ENCODE measurements at regions not wholly inside any gene's neighbourhood (a gene's known extent, or its start where the extent isn't known, plus 50 kb on each side); places are given as distances from the start of the nearest gene placed in this dataset.

GRCh38 chr11:70503468-70504221 is 105.3 kb downstream of the CTTN start:
- Histone ChIP-seq H3K9ac (no peak overlapping the region), H3K27me3 (replicated peaks; ENCODE audit: insufficient read depth) (no peaks in the 10 kb centered on the region), H2AFZ (no peak overlapping the region), H4K20me1 (ENCODE audit: insufficient read depth) (no peaks in the 10 kb centered on the region), H3K27ac (no peak overlapping the region), H3K4me1 (ENCODE audit: insufficient read depth) (no peaks in the 10 kb centered on the region), H3K9me2 (ENCODE audit: insufficient read depth) (no peaks in the 10 kb centered on the region), H3K4me3 (no peak overlapping the region), H3F3A (ENCODE audit: insufficient read depth) (no peaks in the 10 kb centered on the region), H3K4me2 (ENCODE audit: unreplicated experiment) (no peak overlapping the region), H3K79me2 (ENCODE audit: insufficient read depth) (no peaks in the 10 kb centered on the region), H3K9me3 (ENCODE audit: low read depth) (no peaks in the 10 kb centered on the region), H3K36me3 (ENCODE audit: low read depth) (no peaks in the 10 kb centered on the region)
- DNase-seq = no peak
- in situ Hi-C loops (cut with MboI) = no loop called here
- WGBS, 2 experiments (ENCODE audit: low coverage in 1 of 2, low lambda C conversion rate in 2 of 2, missing lambda C conversion rate in 2 of 2) = 57 to 61% methylated on average over 14 of the region's 14 CpGs
- no peak for TF ChIP-seq EZH2phosphoT487 (IDR thresholded peaks at IDR 0.05; ENCODE audit: insufficient read depth, low read depth)
- TF ChIP-seq EZH2 (IDR thresholded peaks at IDR 0.05; ENCODE audit: insufficient read depth, poor library complexity, severe bottlenecking) = no peak

GRCh38 chr11:70504246-70505020 is 106.1 kb downstream of the CTTN start:
- Histone ChIP-seq H3K9me3 (ENCODE audit: low read depth) (no peaks in the 10 kb centered on the region), H3K79me2 (ENCODE audit: insufficient read depth) (no peaks in the 10 kb centered on the region), H3K4me2 (ENCODE audit: unreplicated experiment) (no peak overlapping the region), H3K4me3 (no peak overlapping the region), H3K4me1 (ENCODE audit: insufficient read depth) (no peaks in the 10 kb centered on the region), H3K27me3 (replicated peaks; ENCODE audit: insufficient read depth) (no peaks in the 10 kb centered on the region), H3K9ac (no peak overlapping the region), H4K20me1 (ENCODE audit: insufficient read depth) (no peaks in the 10 kb centered on the region), H2AFZ (no peak overlapping the region), H3F3A (ENCODE audit: insufficient read depth) (no peaks in the 10 kb centered on the region), H3K9me2 (ENCODE audit: insufficient read depth) (no peaks in the 10 kb centered on the region), H3K27ac (no peak overlapping the region), H3K36me3 (ENCODE audit: low read depth) (no peaks in the 10 kb centered on the region)
- WGBS, 2 experiments (ENCODE audit: low coverage in 1 of 2, low lambda C conversion rate in 2 of 2, missing lambda C conversion rate in 2 of 2) = 75 to 82% methylated on average over 18 to 19 of the region's 19 CpGs
- DNase-seq = no peak
- TF ChIP-seq EZH2 (IDR thresholded peaks at IDR 0.05; ENCODE audit: insufficient read depth, poor library complexity, severe bottlenecking) = no peak
- no peak for TF ChIP-seq EZH2phosphoT487 (IDR thresholded peaks at IDR 0.05; ENCODE audit: insufficient read depth, low read depth)
- in situ Hi-C loops (cut with MboI) = no loop called here

- Histone ChIP-seq H3F3A (ENCODE audit: insufficient read depth) (no peaks in the 10 kb centered on the region), H3K4me3 (no peak overlapping the region), H3K79me2 (ENCODE audit: insufficient read depth) (no peaks in the 10 kb centered on the region), H3K27me3 (replicated peaks; ENCODE audit: insufficient read depth) (no peaks in the 10 kb centered on the region), H3K27ac (no peak overlapping the region), H4K20me1 (ENCODE audit: insufficient read depth) (no peaks in the 10 kb centered on the region), H3K4me2 (ENCODE audit: unreplicated experiment) (no peak overlapping the region), H3K9ac (no peak overlapping the region), H3K36me3 (ENCODE audit: low read depth) (no peaks in the 10 kb centered on the region), H3K9me2 (ENCODE audit: insufficient read depth) (no peaks in the 10 kb centered on the region), H3K4me1 (ENCODE audit: insufficient read depth) (no peaks in the 10 kb centered on the region), H2AFZ (no peak overlapping the region), H3K9me3 (ENCODE audit: low read depth) (no peaks in the 10 kb centered on the region)
- TF ChIP-seq EZH2phosphoT487 (IDR thresholded peaks at IDR 0.05; ENCODE audit: insufficient read depth, low read depth) (no peak), EZH2 (IDR thresholded peaks at IDR 0.05; ENCODE audit: insufficient read depth, poor library complexity, severe bottlenecking) (no peak)
- in situ Hi-C loops (cut with MboI) = no loop called here
- 60 to 65% methylated on average over 11 of the region's 11 CpGs for WGBS, 2 experiments (ENCODE audit: low coverage in 1 of 2, low lambda C conversion rate in 2 of 2, missing lambda C conversion rate in 2 of 2)
- no peak for DNase-seq
Measured at GRCh38 chr11:70505331-70505731, 107.0 kb downstream of the CTTN start.

- no peaks in the 10 kb centered on the region for H3K9me2 ChIP-seq (ENCODE audit: insufficient read depth)
Measured at GRCh38 chr11:70505761-70506657, 107.7 kb downstream of the CTTN start.

More at GRCh38 chr11:70505761-70506657, 107.7 kb downstream of the CTTN start:
- peak; percentile 43 for DNase-seq
- WGBS, 2 experiments (ENCODE audit: low coverage in 1 of 2, low lambda C conversion rate in 2 of 2, missing lambda C conversion rate in 2 of 2) = 34 to 37% methylated on average over 14 to 15 of the region's 15 CpGs
- TF ChIP-seq EZH2 (IDR thresholded peaks at IDR 0.05; ENCODE audit: insufficient read depth, poor library complexity, severe bottlenecking) (no peak), EZH2phosphoT487 (IDR thresholded peaks at IDR 0.05; ENCODE audit: insufficient read depth, low read depth) (no peak)
- Histone ChIP-seq H3K4me3 (no peak overlapping the region), H3K4me2 (ENCODE audit: unreplicated experiment) (no peak overlapping the region), H3K27ac (no peak overlapping the region), H3K79me2 (ENCODE audit: insufficient read depth) (no peaks in the 10 kb centered on the region), H3K9me3 (ENCODE audit: low read depth) (no peaks in the 10 kb centered on the region), H3F3A (ENCODE audit: insufficient read depth) (no peaks in the 10 kb centered on the region), H3K27me3 (replicated peaks; ENCODE audit: insufficient read depth) (no peaks in the 10 kb centered on the region), H3K4me1 (ENCODE audit: insufficient read depth) (no peaks in the 10 kb centered on the region), H3K36me3 (ENCODE audit: low read depth) (no peaks in the 10 kb centered on the region), H2AFZ (no peak overlapping the region), H3K9ac (no peak overlapping the region), H4K20me1 (ENCODE audit: insufficient read depth) (no peaks in the 10 kb centered on the region)
- in situ Hi-C loops (cut with MboI) = no loop called here

All from GM23248 (cell line).